ENCODE measurements at regions not wholly inside any gene's neighbourhood (a gene's known extent, or its start where the extent isn't known, plus 50 kb on each side); places are given as distances from the start of the nearest gene placed in this dataset.
A peak's percentile ranks its signal among the peaks of the same experiment; 100 is the strongest.
"Not testable (repeated sequence)": the region's sequence is repeated elsewhere in the genome, so short reads cannot be mapped to it uniquely, and the experiment has no call there.

- no peak for DNase-seq (ENCODE audit: low read depth)
- TF ChIP-seq CTCF (IDR thresholded peaks at IDR 0.05; ENCODE audit: insufficient read depth, low read length): no peak
Observed at GRCh38 chr15:87706001-87706400, 550.5 kb downstream of the NTRK3 start.

GRCh38 chr15:87704276-87704675 is 552.3 kb downstream of the NTRK3 start:
- TF ChIP-seq CTCF (IDR thresholded peaks at IDR 0.05; ENCODE audit: insufficient read depth, low read length): no peak
- no peak for DNase-seq (ENCODE audit: low read depth)
- H3K4me3 ChIP-seq (ENCODE audit: low read depth, low read length): no peak overlapping the region

More at GRCh38 chr15:87706001-87706400, 550.5 kb downstream of the NTRK3 start:
- no peak overlapping the region for H3K4me3 ChIP-seq (ENCODE audit: low read depth, low read length)

- no peak for TF ChIP-seq CTCF (IDR thresholded peaks at IDR 0.05; ENCODE audit: insufficient read depth, low read length)
- H3K4me3 ChIP-seq (ENCODE audit: low read depth, low read length): no peak overlapping the region
- DNase-seq (ENCODE audit: low read depth): no peak
Observed at GRCh38 chr15:87703327-87704111, 553.0 kb downstream of the NTRK3 start.

GRCh38 chr15:87702270-87702669 is 554.3 kb downstream of the NTRK3 start:
- no peak overlapping the region for H3K4me3 ChIP-seq (ENCODE audit: low read depth, low read length)
- no peak for DNase-seq (ENCODE audit: low read depth)
- no peak for TF ChIP-seq CTCF (IDR thresholded peaks at IDR 0.05; ENCODE audit: insufficient read depth, low read length)

- H3K4me3 ChIP-seq (ENCODE audit: low read depth, low read length); DNase-seq (ENCODE audit: low read depth): not testable (repeated sequence)
Observed at GRCh38 chr15:87698467-87698866, 558.1 kb downstream of the NTRK3 start.

- peak; percentile 43 for DNase-seq (ENCODE audit: low read depth)
- H3K4me3 ChIP-seq (ENCODE audit: low read depth, low read length): no peak overlapping the region
- no peak for TF ChIP-seq CTCF (IDR thresholded peaks at IDR 0.05; ENCODE audit: insufficient read depth, low read length)
Observed at GRCh38 chr15:87689716-87690115, 566.8 kb downstream of the NTRK3 start.

- no peak for TF ChIP-seq CTCF (IDR thresholded peaks at IDR 0.05; ENCODE audit: insufficient read depth, low read length)
- no peak for DNase-seq (ENCODE audit: low read depth)
- no peak overlapping the region for H3K4me3 ChIP-seq (ENCODE audit: low read depth, low read length)
Observed at GRCh38 chr15:87687523-87687870, 569.0 kb downstream of the NTRK3 start.

All from fibroblast of the aortic adventitia (primary cell).